ENCODE measurements at regions not wholly inside any gene's neighbourhood (a gene's known extent, or its start where the extent isn't known, plus 50 kb on each side); places are given as distances from the start of the nearest gene placed in this dataset.

DNA sequence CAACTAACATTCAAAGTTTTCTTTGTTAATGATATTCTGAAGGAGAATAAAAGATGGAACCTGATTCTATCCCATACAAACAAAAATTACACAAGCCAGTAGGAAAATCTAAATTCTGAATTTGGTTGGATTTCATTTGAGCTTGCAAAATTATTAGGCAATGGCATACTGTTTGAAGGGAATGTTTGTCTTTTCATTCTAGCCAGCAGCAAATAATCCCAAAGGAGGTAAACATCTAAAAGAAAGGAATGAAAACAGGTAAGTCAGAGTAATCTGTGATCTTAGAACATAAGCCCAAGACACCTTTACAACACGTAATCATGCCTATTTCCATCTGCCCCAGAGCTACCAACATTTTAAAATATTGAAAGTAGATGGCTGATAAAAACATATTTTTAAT lies 482.1 kb upstream of the CITED2 start:
- Mint-ChIP-seq H3K4me3 (no peak overlapping the region), H3K27ac (no peak overlapping the region), H3K9me3 (no peaks in the 10 kb centered on the region), H3K36me3 (no peaks in the 10 kb centered on the region), H3K4me1 (no peaks in the 10 kb centered on the region), H3K27me3 (peaks cover 4% of the 10 kb centered on the region)
- no peaks in the 10 kb centered on the region for H3K4me1 ChIP-seq (ENCODE audit: control insufficient read depth, insufficient read depth, low read length, poor library complexity, severe bottlenecking)
- H3K27me3 ChIP-seq (ENCODE audit: control insufficient read depth, insufficient read depth, low read length), result peaks cover 2% of the 10 kb centered on the region
- ATAC-seq (ENCODE audit: low read depth in 2 of 2), result no peak
- no peaks in the 10 kb centered on the region for H3K36me3 ChIP-seq (ENCODE audit: control insufficient read depth, insufficient read depth, low read length)
- no peak for DNase-seq
- no peak overlapping the region for H3K4me3 ChIP-seq (ENCODE audit: low read depth, low read length)
- no peak overlapping the region for H3K27ac ChIP-seq (ENCODE audit: insufficient read depth, low read length, poor library complexity, severe bottlenecking)
- H3K9me3 ChIP-seq (ENCODE audit: control insufficient read depth in 2 of 2, low read length in 2 of 2), result no peaks in the 10 kb centered on the region

DNA sequence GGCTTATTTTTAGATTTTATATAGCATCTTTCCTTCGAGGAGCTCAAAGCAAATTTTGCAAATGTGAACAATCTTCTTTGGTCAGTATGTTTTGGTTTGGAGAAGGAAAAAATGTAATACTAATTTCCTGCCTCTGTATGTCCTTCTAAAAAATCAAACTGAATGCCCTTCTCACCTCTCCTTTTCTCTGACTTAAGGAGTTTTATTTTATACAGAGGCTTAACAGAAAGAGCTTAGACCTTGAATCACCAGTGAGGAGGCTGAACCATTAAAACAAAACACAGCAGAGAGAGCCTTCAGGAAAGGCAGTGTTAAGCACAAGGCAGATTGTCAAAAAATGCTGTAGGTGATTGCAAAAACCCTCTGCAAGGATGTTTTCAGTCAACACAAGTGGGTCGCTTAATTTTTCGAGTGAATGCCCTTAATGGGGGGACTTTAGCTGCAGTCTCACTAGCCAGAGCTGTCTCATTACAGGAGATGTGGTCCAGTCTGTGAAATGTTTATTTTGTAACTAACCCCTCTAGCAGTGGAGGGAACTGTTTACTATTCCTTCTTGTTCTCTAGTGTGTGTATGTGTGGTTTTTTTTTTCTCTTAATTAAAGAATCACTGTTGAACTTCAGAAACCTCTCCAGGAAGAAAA lies 481.3 kb upstream of the CITED2 start:
- Mint-ChIP-seq H3K9me3 (no peaks in the 10 kb centered on the region), H3K36me3 (no peaks in the 10 kb centered on the region), H3K27ac (no peak overlapping the region), H3K4me3 (no peak overlapping the region), H3K4me1 (no peaks in the 10 kb centered on the region), H3K27me3 (peaks cover 4% of the 10 kb centered on the region)
- no peaks in the 10 kb centered on the region for H3K9me3 ChIP-seq (ENCODE audit: control insufficient read depth in 2 of 2, low read length in 2 of 2)
- no peak for ATAC-seq (ENCODE audit: low read depth in 2 of 2)
- no peaks in the 10 kb centered on the region for H3K4me1 ChIP-seq (ENCODE audit: control insufficient read depth, insufficient read depth, low read length, poor library complexity, severe bottlenecking)
- DNase-seq, result no peak
- H3K4me3 ChIP-seq (ENCODE audit: low read depth, low read length), result no peak overlapping the region
- H3K27ac ChIP-seq (ENCODE audit: insufficient read depth, low read length, poor library complexity, severe bottlenecking), result no peak overlapping the region
- no peaks in the 10 kb centered on the region for H3K36me3 ChIP-seq (ENCODE audit: control insufficient read depth, insufficient read depth, low read length)
- peaks cover 2% of the 10 kb centered on the region for H3K27me3 ChIP-seq (ENCODE audit: control insufficient read depth, insufficient read depth, low read length)

DNA sequence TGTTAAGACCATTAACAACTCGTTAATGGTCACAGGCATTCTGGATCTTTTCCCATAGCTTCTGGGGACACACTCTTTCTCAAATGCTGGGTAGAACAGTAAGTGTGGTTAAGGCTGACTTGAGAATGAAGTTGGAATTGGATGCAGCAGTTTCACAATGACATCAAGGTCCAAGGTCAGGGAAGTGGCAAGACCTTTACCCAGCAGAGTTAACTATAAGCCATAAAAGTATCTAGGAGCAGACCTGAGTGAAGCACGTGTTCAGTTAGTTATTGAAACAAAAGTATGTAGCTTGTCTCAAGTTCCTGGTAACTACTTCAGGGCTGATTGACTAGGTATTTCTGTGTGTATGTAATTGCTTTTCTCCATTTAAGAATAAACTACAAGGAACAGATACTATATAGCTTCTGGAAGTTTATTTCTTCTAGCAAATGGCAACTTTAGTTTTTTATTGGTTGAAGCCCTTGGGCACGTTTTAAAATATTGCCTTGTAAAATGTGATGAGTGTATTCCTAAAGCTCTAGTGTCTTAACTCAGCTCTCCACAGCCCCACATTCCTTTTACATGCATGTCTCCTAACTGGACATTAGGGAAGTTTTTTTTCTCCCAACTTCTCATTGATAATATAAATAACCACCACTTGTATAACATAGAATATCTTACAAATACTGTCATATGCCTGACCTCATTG lies 479.0 kb upstream of the CITED2 start:
- peaks cover 0 to 3% (median 0%) of the 10 kb centered on the region in 7 donors for H3K9me3 Mint-ChIP-seq
- H3K27ac Mint-ChIP-seq, result no peak overlapping the region
- H3K27me3 ChIP-seq (ENCODE audit: control insufficient read depth, insufficient read depth, low read length), result peaks cover 2% of the 10 kb centered on the region
- H3K36me3 ChIP-seq (ENCODE audit: control insufficient read depth, insufficient read depth, low read length), result no peaks in the 10 kb centered on the region
- H3K36me3 Mint-ChIP-seq, result no peaks in the 10 kb centered on the region
- no peak overlapping the region for H3K27ac ChIP-seq (ENCODE audit: insufficient read depth, low read length, poor library complexity, severe bottlenecking)
- H3K4me3 ChIP-seq (ENCODE audit: low read depth, low read length), result no peak overlapping the region
- no peaks in the 10 kb centered on the region for H3K4me1 ChIP-seq (ENCODE audit: control insufficient read depth, insufficient read depth, low read length, poor library complexity, severe bottlenecking)
- no peak overlapping the region for H3K4me3 Mint-ChIP-seq
- DNase-seq, result no peak
- ATAC-seq (ENCODE audit: low read depth in 2 of 2), result no peak
- H3K4me1 Mint-ChIP-seq, result no peaks in the 10 kb centered on the region
- H3K27me3 Mint-ChIP-seq, result peaks cover 4% of the 10 kb centered on the region
- H3K9me3 ChIP-seq (ENCODE audit: control insufficient read depth in 2 of 2, low read length in 2 of 2), result no peaks in the 10 kb centered on the region

DNA sequence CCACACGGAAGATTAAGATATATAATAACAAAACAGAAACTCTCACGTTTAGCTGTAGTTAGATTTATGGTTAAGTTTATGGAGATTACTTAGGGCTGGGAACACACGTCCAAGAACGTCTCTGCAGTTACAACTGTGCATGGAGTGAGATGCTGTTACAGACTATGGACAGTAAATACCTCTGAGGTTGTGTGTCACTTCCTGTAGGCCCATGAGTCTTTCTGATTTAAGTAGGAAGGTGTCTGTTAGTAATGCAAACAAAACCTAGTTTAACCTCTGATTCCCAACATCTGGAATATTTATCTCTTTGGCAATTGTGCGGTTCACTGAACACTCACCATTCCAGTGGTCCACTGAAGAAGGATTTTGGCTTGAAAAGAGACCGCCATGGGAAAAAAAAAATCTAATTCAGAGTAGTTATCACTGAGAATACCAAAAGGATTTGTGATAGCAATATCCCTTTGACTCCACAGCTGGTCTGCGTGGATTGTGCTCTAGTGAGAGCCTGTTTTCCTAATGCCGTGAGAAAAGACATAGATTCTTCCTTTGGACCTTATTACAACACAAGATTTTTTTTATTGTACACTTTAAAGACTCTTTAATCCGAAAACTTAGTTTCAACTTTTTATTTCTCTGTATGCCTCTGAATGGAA lies 478.2 kb upstream of the CITED2 start:
- H3K9me3 Mint-ChIP-seq, result peaks cover 0 to 3% (median 0%) of the 10 kb centered on the region in 7 donors
- DNase-seq (no peak), ATAC-seq (ENCODE audit: low read depth in 2 of 2) (no peak)
- Histone ChIP-seq H3K27me3 (ENCODE audit: control insufficient read depth, insufficient read depth, low read length) (no peaks in the 10 kb centered on the region), H3K36me3 (ENCODE audit: control insufficient read depth, insufficient read depth, low read length) (no peaks in the 10 kb centered on the region), H3K4me3 (ENCODE audit: low read depth, low read length) (no peak overlapping the region), H3K9me3 (ENCODE audit: control insufficient read depth in 2 of 2, low read length in 2 of 2) (no peaks in the 10 kb centered on the region), H3K27ac (ENCODE audit: insufficient read depth, low read length, poor library complexity, severe bottlenecking) (no peak overlapping the region), H3K4me1 (ENCODE audit: control insufficient read depth, insufficient read depth, low read length, poor library complexity, severe bottlenecking) (no peaks in the 10 kb centered on the region)
- peaks cover 4% of the 10 kb centered on the region for H3K27me3 Mint-ChIP-seq
- no peak overlapping the region for H3K4me3 Mint-ChIP-seq
- no peaks in the 10 kb centered on the region for H3K4me1 Mint-ChIP-seq
- no peak overlapping the region for H3K27ac Mint-ChIP-seq
- no peaks in the 10 kb centered on the region for H3K36me3 Mint-ChIP-seq

DNA sequence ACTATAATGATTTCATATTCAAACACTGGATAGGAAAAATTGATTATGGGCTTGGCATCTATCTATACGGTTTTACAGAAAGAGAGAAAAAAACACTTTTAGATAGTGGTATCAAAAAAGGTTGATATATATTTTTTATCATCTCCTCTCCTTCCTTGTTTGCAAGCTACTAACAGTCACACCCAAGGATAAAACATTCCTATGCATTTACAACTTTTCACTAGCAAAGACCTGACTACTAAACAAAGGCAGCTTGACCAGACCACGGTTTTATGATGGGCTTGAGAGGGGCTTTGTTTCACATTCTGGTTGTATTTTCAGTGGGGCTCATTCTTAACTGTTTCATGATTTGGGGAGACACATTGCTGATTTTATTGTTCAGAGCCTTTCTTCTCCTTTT lies 477.6 kb upstream of the CITED2 start:
- Histone ChIP-seq H3K9me3 (ENCODE audit: control insufficient read depth in 2 of 2, low read length in 2 of 2) (no peaks in the 10 kb centered on the region), H3K4me1 (ENCODE audit: control insufficient read depth, insufficient read depth, low read length, poor library complexity, severe bottlenecking) (no peaks in the 10 kb centered on the region), H3K27ac (ENCODE audit: insufficient read depth, low read length, poor library complexity, severe bottlenecking) (no peak overlapping the region), H3K27me3 (ENCODE audit: control insufficient read depth, insufficient read depth, low read length) (no peaks in the 10 kb centered on the region), H3K4me3 (ENCODE audit: low read depth, low read length) (no peak overlapping the region), H3K36me3 (ENCODE audit: control insufficient read depth, insufficient read depth, low read length) (no peaks in the 10 kb centered on the region)
- Mint-ChIP-seq H3K9me3 (peaks cover 0 to 3% (median 0%) of the 10 kb centered on the region in 7 donors), H3K27me3 (peaks cover 4% of the 10 kb centered on the region), H3K36me3 (no peaks in the 10 kb centered on the region), H3K27ac (no peak overlapping the region), H3K4me1 (no peaks in the 10 kb centered on the region), H3K4me3 (no peak overlapping the region)
- ATAC-seq (ENCODE audit: low read depth in 2 of 2) (no peak), DNase-seq (no peak)

DNA sequence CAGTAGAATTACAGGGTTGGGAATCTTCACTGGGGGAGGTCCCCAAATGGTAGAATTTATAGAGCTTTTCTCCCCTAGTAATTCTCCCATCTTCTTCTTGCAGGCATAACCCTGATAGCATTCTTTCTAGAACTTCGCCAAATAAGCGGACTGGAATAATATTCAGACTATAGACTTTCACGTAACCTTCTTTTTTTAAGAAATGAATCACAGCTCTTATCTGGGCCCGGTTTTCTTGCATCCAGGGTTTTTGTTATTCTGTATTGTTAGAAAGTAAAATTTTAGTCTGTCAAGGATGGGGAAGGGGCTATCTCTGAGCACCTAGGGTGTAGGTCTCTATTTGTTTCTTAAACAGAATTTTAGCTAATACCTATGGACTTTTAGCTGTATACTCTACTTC lies 476.8 kb upstream of the CITED2 start:
- Mint-ChIP-seq H3K4me1 (no peaks in the 10 kb centered on the region), H3K36me3 (no peaks in the 10 kb centered on the region), H3K27me3 (peaks cover 4% of the 10 kb centered on the region), H3K27ac (no peak overlapping the region), H3K9me3 (peaks cover 0 to 3% (median 0%) of the 10 kb centered on the region in 7 donors), H3K4me3 (no peak overlapping the region)
- DNase-seq (no peak), ATAC-seq (ENCODE audit: low read depth in 2 of 2) (no peak)
- H3K4me1 ChIP-seq (ENCODE audit: control insufficient read depth, insufficient read depth, low read length, poor library complexity, severe bottlenecking), result no peaks in the 10 kb centered on the region
- H3K4me3 ChIP-seq (ENCODE audit: low read depth, low read length), result no peak overlapping the region
- H3K27me3 ChIP-seq (ENCODE audit: control insufficient read depth, insufficient read depth, low read length), result no peaks in the 10 kb centered on the region
- H3K9me3 ChIP-seq (ENCODE audit: control insufficient read depth in 2 of 2, low read length in 2 of 2), result no peaks in the 10 kb centered on the region
- H3K27ac ChIP-seq (ENCODE audit: insufficient read depth, low read length, poor library complexity, severe bottlenecking), result no peak overlapping the region
- H3K36me3 ChIP-seq (ENCODE audit: control insufficient read depth, insufficient read depth, low read length), result no peaks in the 10 kb centered on the region

DNA sequence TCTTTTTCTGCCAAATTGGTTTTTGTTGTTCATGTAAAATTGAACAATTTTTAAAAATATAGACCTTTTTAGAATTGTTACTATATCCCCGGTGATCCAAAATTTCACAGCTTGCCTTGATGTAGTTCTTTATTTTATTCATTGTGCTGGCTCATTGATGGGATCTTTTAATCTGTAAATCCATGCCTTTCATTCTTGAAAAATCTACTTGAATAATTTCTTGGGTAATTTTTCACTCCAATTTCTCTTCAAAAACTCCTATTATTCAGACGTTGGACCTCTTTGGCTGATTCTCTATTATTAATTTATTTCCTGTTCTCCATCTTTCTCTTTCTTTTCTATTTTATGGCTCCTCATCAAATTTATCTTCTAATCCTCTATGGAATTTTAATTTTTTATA lies 476.1 kb upstream of the CITED2 start:
- no peaks in the 10 kb centered on the region for H3K4me1 ChIP-seq (ENCODE audit: control insufficient read depth, insufficient read depth, low read length, poor library complexity, severe bottlenecking)
- no peaks in the 10 kb centered on the region for H3K9me3 ChIP-seq (ENCODE audit: control insufficient read depth in 2 of 2, low read length in 2 of 2)
- H3K36me3 Mint-ChIP-seq, result no peaks in the 10 kb centered on the region
- no peak for ATAC-seq (ENCODE audit: low read depth in 2 of 2)
- no peak overlapping the region for H3K4me3 Mint-ChIP-seq
- H3K4me1 Mint-ChIP-seq, result no peaks in the 10 kb centered on the region
- no peak overlapping the region for H3K27ac Mint-ChIP-seq
- H3K27me3 ChIP-seq (ENCODE audit: control insufficient read depth, insufficient read depth, low read length), result no peaks in the 10 kb centered on the region
- peaks cover 0 to 3% (median 0%) of the 10 kb centered on the region in 7 donors for H3K9me3 Mint-ChIP-seq
- H3K27me3 Mint-ChIP-seq, result no peaks in the 10 kb centered on the region
- no peak overlapping the region for H3K4me3 ChIP-seq (ENCODE audit: low read depth, low read length)
- DNase-seq, result no peak
- H3K27ac ChIP-seq (ENCODE audit: insufficient read depth, low read length, poor library complexity, severe bottlenecking), result no peak overlapping the region
- no peaks in the 10 kb centered on the region for H3K36me3 ChIP-seq (ENCODE audit: control insufficient read depth, insufficient read depth, low read length)

DNA sequence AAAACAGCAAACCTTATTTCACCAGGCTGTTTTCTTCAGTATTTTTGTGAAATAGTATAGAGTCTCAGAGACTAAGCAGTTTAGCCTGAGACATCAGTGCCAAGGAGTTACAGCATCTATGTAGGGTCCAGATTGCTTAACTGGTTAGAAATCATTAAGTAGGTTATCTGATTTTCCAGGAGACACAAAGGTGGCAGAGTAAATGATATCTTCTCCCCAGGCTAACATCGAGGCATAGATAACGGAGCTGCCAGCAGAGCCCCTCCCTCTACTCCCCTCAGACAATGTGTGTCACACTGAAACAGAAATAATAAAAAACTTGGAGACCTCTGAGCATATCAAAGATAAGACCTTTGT lies 473.0 kb upstream of the CITED2 start:
- Histone ChIP-seq H3K4me1 (ENCODE audit: control insufficient read depth, insufficient read depth, low read length, poor library complexity, severe bottlenecking) (no peaks in the 10 kb centered on the region), H3K4me3 (ENCODE audit: low read depth, low read length) (no peak overlapping the region), H3K27ac (ENCODE audit: insufficient read depth, low read length, poor library complexity, severe bottlenecking) (no peak overlapping the region), H3K36me3 (ENCODE audit: control insufficient read depth, insufficient read depth, low read length) (no peaks in the 10 kb centered on the region), H3K9me3 (ENCODE audit: control insufficient read depth in 2 of 2, low read length in 2 of 2) (no peaks in the 10 kb centered on the region), H3K27me3 (ENCODE audit: control insufficient read depth, insufficient read depth, low read length) (no peaks in the 10 kb centered on the region)
- ATAC-seq (ENCODE audit: low read depth in 2 of 2), result no peak
- no peak overlapping the region for H3K4me3 Mint-ChIP-seq
- H3K27me3 Mint-ChIP-seq, result no peaks in the 10 kb centered on the region
- no peak for DNase-seq
- H3K36me3 Mint-ChIP-seq, result no peaks in the 10 kb centered on the region
- H3K4me1 Mint-ChIP-seq, result no peaks in the 10 kb centered on the region
- no peak overlapping the region for H3K27ac Mint-ChIP-seq
- H3K9me3 Mint-ChIP-seq, result peaks cover 0 to 3% (median 0%) of the 10 kb centered on the region in 7 donors

Data from CD4-positive, CD25-positive, alpha-beta regulatory T cell (primary cell).